OCI-LY3 (cell line): ENCODE measurements at regions not wholly inside any gene's neighbourhood (a gene's known extent, or its start where the extent isn't known, plus 50 kb on each side); places are given as distances from the start of the nearest gene placed in this dataset.

ENCODE experiments used
- EZH2phosphoT487 ChIP-seq: fragments of 200-600 bp; shearing (Covaris generic); IDR thresholded peaks from 2 replicates; pipeline ENCODE4 v1.6.1; 2018; ENCODE audit warnings: antibody characterized with exemption, mixed run types, low read depth
- TF ChIP-seq, protein P1 (sequence below): fragments of 200-600, 300-600 bp; sonication (generic); IDR thresholded peaks from 2 replicates; pipeline ENCODE4 v1.5.1; 2014; ENCODE audit warnings: antibody characterized with exemption, low read length, low read depth

- TF ChIP-seq, protein P1, sequence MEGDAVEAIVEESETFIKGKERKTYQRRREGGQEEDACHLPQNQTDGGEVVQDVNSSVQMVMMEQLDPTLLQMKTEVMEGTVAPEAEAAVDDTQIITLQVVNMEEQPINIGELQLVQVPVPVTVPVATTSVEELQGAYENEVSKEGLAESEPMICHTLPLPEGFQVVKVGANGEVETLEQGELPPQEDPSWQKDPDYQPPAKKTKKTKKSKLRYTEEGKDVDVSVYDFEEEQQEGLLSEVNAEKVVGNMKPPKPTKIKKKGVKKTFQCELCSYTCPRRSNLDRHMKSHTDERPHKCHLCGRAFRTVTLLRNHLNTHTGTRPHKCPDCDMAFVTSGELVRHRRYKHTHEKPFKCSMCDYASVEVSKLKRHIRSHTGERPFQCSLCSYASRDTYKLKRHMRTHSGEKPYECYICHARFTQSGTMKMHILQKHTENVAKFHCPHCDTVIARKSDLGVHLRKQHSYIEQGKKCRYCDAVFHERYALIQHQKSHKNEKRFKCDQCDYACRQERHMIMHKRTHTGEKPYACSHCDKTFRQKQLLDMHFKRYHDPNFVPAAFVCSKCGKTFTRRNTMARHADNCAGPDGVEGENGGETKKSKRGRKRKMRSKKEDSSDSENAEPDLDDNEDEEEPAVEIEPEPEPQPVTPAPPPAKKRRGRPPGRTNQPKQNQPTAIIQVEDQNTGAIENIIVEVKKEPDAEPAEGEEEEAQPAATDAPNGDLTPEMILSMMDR = no peak
- no peak for TF ChIP-seq EZH2phosphoT487
These were observed 596.3 kb downstream of the ZIC1 start for GRCh38 chr3:148005456-148005855.
